ENCODE measurements at regions not wholly inside any gene's neighbourhood (a gene's known extent, or its start where the extent isn't known, plus 50 kb on each side); places are given as distances from the start of the nearest gene placed in this dataset.

DNA sequence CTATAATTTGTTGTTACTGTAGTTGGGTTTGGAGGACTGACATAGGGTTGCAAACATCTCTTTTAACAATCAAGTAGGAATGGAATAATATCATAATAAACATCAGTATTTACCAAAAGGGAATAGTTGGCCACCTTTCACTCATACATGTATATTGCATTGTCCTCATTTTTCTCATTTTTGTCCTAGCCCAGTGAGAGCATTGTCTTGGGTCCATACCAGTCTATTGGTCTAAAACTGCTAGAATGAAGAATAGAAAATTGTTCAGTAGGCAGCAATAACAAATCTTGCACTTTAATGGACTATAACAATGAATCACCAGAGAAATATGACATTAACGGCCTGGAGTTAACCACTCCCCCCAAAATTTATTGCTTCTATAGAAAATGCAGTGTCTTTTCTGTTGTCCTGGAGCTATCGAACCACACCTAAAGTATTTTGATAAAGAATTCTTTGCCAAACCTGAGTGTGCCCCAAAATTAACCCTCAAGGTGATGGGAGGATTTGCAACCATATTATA lies 80.9 kb upstream of the IL33 start:
- TF ChIP-seq, protein P1, sequence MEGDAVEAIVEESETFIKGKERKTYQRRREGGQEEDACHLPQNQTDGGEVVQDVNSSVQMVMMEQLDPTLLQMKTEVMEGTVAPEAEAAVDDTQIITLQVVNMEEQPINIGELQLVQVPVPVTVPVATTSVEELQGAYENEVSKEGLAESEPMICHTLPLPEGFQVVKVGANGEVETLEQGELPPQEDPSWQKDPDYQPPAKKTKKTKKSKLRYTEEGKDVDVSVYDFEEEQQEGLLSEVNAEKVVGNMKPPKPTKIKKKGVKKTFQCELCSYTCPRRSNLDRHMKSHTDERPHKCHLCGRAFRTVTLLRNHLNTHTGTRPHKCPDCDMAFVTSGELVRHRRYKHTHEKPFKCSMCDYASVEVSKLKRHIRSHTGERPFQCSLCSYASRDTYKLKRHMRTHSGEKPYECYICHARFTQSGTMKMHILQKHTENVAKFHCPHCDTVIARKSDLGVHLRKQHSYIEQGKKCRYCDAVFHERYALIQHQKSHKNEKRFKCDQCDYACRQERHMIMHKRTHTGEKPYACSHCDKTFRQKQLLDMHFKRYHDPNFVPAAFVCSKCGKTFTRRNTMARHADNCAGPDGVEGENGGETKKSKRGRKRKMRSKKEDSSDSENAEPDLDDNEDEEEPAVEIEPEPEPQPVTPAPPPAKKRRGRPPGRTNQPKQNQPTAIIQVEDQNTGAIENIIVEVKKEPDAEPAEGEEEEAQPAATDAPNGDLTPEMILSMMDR (conservative IDR thresholded peaks at IDR 0.05; ENCODE audit: low read depth in 2 of 2), result no peak
- TF ChIP-seq EZH2phosphoT487 (IDR thresholded peaks at IDR 0.05; ENCODE audit: unreplicated experiment), result no peak
- no peak for TF ChIP-seq STAT1 (IDR thresholded peaks at IDR 0.05; ENCODE audit: unreplicated experiment)
- no peak for TF ChIP-seq JUNB (IDR thresholded peaks at IDR 0.05; ENCODE audit: unreplicated experiment)
- no peak for TF ChIP-seq EZH2 (IDR thresholded peaks at IDR 0.05; ENCODE audit: low read depth, unreplicated experiment)
- TF ChIP-seq, protein P2, sequence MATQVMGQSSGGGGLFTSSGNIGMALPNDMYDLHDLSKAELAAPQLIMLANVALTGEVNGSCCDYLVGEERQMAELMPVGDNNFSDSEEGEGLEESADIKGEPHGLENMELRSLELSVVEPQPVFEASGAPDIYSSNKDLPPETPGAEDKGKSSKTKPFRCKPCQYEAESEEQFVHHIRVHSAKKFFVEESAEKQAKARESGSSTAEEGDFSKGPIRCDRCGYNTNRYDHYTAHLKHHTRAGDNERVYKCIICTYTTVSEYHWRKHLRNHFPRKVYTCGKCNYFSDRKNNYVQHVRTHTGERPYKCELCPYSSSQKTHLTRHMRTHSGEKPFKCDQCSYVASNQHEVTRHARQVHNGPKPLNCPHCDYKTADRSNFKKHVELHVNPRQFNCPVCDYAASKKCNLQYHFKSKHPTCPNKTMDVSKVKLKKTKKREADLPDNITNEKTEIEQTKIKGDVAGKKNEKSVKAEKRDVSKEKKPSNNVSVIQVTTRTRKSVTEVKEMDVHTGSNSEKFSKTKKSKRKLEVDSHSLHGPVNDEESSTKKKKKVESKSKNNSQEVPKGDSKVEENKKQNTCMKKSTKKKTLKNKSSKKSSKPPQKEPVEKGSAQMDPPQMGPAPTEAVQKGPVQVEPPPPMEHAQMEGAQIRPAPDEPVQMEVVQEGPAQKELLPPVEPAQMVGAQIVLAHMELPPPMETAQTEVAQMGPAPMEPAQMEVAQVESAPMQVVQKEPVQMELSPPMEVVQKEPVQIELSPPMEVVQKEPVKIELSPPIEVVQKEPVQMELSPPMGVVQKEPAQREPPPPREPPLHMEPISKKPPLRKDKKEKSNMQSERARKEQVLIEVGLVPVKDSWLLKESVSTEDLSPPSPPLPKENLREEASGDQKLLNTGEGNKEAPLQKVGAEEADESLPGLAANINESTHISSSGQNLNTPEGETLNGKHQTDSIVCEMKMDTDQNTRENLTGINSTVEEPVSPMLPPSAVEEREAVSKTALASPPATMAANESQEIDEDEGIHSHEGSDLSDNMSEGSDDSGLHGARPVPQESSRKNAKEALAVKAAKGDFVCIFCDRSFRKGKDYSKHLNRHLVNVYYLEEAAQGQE (IDR thresholded peaks at IDR 0.05; ENCODE audit: unreplicated experiment), result no peak
- TF ChIP-seq POLR2AphosphoS5 (IDR thresholded peaks at IDR 0.05; ENCODE audit: low read depth), result no peak
- TF ChIP-seq, protein P3, sequence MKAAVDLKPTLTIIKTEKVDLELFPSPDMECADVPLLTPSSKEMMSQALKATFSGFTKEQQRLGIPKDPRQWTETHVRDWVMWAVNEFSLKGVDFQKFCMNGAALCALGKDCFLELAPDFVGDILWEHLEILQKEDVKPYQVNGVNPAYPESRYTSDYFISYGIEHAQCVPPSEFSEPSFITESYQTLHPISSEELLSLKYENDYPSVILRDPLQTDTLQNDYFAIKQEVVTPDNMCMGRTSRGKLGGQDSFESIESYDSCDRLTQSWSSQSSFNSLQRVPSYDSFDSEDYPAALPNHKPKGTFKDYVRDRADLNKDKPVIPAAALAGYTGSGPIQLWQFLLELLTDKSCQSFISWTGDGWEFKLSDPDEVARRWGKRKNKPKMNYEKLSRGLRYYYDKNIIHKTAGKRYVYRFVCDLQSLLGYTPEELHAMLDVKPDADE (IDR thresholded peaks at IDR 0.05), result no peak
- TF ChIP-seq CREB1 (CRISPR knock-in tag; IDR thresholded peaks at IDR 0.05; ENCODE audit: low read depth), result no peak
- TF ChIP-seq, protein P4, sequence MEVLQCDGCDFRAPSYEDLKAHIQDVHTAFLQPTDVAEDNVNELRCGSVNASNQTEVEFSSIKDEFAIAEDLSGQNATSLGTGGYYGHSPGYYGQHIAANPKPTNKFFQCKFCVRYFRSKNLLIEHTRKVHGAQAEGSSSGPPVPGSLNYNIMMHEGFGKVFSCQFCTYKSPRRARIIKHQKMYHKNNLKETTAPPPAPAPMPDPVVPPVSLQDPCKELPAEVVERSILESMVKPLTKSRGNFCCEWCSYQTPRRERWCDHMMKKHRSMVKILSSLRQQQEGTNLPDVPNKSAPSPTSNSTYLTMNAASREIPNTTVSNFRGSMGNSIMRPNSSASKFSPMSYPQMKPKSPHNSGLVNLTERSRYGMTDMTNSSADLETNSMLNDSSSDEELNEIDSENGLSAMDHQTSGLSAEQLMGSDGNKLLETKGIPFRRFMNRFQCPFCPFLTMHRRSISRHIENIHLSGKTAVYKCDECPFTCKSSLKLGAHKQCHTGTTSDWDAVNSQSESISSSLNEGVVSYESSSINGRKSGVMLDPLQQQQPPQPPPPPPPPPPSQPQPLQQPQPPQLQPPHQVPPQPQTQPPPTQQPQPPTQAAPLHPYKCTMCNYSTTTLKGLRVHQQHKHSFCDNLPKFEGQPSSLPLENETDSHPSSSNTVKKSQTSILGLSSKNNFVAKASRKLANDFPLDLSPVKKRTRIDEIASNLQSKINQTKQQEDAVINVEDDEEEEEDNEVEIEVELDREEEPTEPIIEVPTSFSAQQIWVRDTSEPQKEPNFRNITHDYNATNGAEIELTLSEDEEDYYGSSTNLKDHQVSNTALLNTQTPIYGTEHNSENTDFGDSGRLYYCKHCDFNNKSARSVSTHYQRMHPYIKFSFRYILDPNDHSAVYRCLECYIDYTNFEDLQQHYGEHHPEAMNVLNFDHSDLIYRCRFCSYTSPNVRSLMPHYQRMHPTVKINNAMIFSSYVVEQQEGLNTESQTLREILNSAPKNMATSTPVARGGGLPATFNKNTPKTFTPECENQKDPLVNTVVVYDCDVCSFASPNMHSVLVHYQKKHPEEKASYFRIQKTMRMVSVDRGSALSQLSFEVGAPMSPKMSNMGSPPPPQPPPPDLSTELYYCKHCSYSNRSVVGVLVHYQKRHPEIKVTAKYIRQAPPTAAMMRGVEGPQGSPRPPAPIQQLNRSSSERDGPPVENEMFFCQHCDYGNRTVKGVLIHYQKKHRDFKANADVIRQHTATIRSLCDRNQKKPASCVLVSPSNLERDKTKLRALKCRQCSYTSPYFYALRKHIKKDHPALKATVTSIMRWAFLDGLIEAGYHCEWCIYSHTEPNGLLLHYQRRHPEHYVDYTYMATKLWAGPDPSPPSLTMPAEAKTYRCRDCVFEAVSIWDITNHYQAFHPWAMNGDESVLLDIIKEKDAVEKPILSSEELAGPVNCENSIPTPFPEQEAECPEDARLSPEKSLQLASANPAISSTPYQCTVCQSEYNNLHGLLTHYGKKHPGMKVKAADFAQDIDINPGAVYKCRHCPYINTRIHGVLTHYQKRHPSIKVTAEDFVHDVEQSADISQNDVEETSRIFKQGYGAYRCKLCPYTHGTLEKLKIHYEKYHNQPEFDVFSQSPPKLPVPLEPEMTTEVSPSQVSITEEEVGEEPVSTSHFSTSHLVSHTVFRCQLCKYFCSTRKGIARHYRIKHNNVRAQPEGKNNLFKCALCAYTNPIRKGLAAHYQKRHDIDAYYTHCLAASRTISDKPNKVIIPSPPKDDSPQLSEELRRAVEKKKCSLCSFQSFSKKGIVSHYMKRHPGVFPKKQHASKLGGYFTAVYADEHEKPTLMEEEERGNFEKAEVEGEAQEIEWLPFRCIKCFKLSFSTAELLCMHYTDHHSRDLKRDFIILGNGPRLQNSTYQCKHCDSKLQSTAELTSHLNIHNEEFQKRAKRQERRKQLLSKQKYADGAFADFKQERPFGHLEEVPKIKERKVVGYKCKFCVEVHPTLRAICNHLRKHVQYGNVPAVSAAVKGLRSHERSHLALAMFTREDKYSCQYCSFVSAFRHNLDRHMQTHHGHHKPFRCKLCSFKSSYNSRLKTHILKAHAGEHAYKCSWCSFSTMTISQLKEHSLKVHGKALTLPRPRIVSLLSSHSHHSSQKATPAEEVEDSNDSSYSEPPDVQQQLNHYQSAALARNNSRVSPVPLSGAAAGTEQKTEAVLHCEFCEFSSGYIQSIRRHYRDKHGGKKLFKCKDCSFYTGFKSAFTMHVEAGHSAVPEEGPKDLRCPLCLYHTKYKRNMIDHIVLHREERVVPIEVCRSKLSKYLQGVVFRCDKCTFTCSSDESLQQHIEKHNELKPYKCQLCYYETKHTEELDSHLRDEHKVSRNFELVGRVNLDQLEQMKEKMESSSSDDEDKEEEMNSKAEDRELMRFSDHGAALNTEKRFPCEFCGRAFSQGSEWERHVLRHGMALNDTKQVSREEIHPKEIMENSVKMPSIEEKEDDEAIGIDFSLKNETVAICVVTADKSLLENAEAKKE (CRISPR knock-in tag; IDR thresholded peaks at IDR 0.05), result no peak
- no peak for TF ChIP-seq ZNF331 (CRISPR knock-in tag; IDR thresholded peaks at IDR 0.05; ENCODE audit: low read depth)
- no peak for TF ChIP-seq NANOG (IDR thresholded peaks at IDR 0.05; ENCODE audit: borderline replicate concordance)
- TF ChIP-seq ZNF114 (CRISPR knock-in tag; IDR thresholded peaks at IDR 0.05), result no peak

All from GM23338 (cell line).